Activated B cell treated with CpG ODN at 0.5 μM for 24 hours (primary cell): ENCODE measurements at regions not wholly inside any gene's neighbourhood (a gene's known extent, or its start where the extent isn't known, plus 50 kb on each side); places are given as distances from the start of the nearest gene placed in this dataset.

Experiments
- ATAC-seq: fragments of 200-7000 bp; cut with Tn5 transposase; one replicate; pipeline ENCODE4 v1.10.0; 2021; ENCODE audit warnings: low read depth, mild to moderate bottlenecking, moderate library complexity
- CTCF ChIA-PET: fragments of 350-600 bp; sonication (Branson Sonifier 250); formaldehyde crosslinking; loops from one replicate; lab custom pipeline; 2021; ENCODE audit warnings: antibody characterized with exemption; lab: Charles Lee
- POLR2A ChIA-PET: fragments of 350-600 bp; sonication (Branson Sonifier 250); formaldehyde crosslinking; loops from one replicate; lab custom pipeline; 2021; ENCODE audit warnings: antibody characterized with exemption; lab: Charles Lee
- DNase-seq: peaks from one replicate; pipeline ENCODE4 v3.0.0; 2022
- H3K27ac Mint-ChIP-seq: one replicate; pipeline ENCODE4 v1.8.0; 2020; ENCODE audit warnings: mixed read lengths
- H3K27me3 Mint-ChIP-seq: one replicate; pipeline ENCODE4 v1.8.0; 2021; ENCODE audit warnings: mixed read lengths
- H3K36me3 Mint-ChIP-seq: one replicate; pipeline ENCODE4 v1.8.0; 2021; ENCODE audit warnings: low read depth, mixed read lengths
- H3K4me1 Mint-ChIP-seq: one replicate; pipeline ENCODE4 v1.8.0; 2021; ENCODE audit warnings: mixed read lengths
- H3K4me3 Mint-ChIP-seq: one replicate; pipeline ENCODE4 v1.8.0; 2020; ENCODE audit warnings: mild to moderate bottlenecking, mixed read lengths
- H3K9me3 Mint-ChIP-seq: one replicate; pipeline ENCODE4 v1.8.0; 2020; ENCODE audit warnings: mixed read lengths
- intact Hi-C: fragments of 100-400 bp; cut with micrococcal nuclease; formaldehyde crosslinking; loops from one replicate; pipeline ENCODE4 v1.15.1; 2024
- TF ChIP-seq, protein P1 (sequence below): fragments of 200-600 bp; IDR thresholded peaks from one replicate; pipeline ENCODE4 v1.8.0; 2022; ENCODE audit warnings: antibody characterized with exemption, mild to moderate bottlenecking

DNA sequence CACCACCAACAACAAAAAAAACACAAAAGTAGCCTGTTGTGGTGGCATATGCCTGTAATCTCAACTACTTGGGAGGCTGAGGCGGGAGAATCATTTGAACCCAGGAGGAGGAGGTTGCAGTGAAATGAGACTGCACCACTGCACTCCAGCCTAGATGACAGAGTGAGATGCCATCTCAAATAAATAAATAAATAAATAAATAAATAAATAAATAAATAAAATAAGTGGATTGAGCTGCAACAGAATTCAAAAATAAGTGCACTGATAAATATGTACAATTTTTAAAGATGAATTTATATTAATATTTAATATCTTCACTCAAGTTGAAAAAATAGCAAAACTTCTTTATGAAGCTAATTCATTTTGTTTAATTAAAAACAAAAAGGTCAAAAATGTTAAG is 259.6 kb downstream of the IRX2 start:
- no peak overlapping the region for H3K4me3 Mint-ChIP-seq
- intact Hi-C loops = no loop called here
- CTCF ChIA-PET = no interaction called here
- POLR2A ChIA-PET = no interaction called here
- no peaks in the 10 kb centered on the region for H3K36me3 Mint-ChIP-seq
- H3K4me1 Mint-ChIP-seq = no peaks in the 10 kb centered on the region
- H3K27ac Mint-ChIP-seq = no peak overlapping the region
- H3K9me3 Mint-ChIP-seq = peaks cover 5% of the 10 kb centered on the region
- no peaks in the 10 kb centered on the region for H3K27me3 Mint-ChIP-seq
- ATAC-seq (no peak), DNase-seq (no peak)
- TF ChIP-seq, protein P1, sequence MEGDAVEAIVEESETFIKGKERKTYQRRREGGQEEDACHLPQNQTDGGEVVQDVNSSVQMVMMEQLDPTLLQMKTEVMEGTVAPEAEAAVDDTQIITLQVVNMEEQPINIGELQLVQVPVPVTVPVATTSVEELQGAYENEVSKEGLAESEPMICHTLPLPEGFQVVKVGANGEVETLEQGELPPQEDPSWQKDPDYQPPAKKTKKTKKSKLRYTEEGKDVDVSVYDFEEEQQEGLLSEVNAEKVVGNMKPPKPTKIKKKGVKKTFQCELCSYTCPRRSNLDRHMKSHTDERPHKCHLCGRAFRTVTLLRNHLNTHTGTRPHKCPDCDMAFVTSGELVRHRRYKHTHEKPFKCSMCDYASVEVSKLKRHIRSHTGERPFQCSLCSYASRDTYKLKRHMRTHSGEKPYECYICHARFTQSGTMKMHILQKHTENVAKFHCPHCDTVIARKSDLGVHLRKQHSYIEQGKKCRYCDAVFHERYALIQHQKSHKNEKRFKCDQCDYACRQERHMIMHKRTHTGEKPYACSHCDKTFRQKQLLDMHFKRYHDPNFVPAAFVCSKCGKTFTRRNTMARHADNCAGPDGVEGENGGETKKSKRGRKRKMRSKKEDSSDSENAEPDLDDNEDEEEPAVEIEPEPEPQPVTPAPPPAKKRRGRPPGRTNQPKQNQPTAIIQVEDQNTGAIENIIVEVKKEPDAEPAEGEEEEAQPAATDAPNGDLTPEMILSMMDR = no peak

DNA sequence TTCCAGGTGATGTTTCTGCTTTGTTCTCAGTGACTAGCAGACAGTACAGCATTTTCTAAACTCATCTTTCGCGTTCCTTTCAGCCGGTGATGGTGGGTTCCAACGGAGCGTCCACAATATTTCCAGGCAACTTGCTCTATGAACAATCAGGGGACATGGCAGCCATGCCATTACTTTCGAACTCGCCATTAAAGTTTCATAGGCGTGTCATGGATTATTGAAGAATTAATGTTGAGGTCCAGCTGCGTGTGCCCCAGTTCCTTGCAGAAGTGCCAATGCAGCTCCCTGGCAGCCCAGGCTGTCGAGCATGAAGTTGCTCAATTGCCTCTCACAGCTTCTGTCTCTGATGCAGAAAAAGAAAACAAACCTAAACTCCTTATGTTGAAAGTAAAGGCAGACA is 262.2 kb downstream of the IRX2 start:
- H3K27ac Mint-ChIP-seq = no peak overlapping the region
- peaks cover 3% of the 10 kb centered on the region for H3K9me3 Mint-ChIP-seq
- no peaks in the 10 kb centered on the region for H3K4me1 Mint-ChIP-seq
- ATAC-seq = no peak
- intact Hi-C loops = no loop called here
- H3K36me3 Mint-ChIP-seq = no peaks in the 10 kb centered on the region
- TF ChIP-seq, protein P1 = no peak
- no peak for DNase-seq
- H3K4me3 Mint-ChIP-seq = no peak overlapping the region
- H3K27me3 Mint-ChIP-seq = no peaks in the 10 kb centered on the region
- ChIA-PET POLR2A (no interaction called here), CTCF (no interaction called here)

DNA sequence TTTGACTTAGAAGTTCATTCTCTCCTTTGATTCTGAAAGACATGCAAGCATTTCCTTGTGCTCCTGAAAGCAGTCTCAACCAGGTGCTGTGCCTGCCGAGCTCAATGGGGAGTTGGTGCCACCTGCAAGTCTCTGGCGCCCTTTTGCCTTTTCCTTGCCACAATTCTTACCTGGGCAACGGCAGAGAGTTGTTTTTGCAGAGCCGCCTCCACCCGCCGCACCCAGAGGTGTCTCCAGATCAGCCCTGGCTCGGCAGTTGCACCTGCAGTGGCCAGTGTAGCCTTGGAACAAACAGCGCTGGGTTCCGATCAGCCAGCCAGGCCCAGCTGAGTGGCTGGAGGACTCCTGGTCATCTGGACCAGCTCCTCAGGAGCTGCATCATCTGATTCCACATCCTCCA is 262.9 kb downstream of the IRX2 start:
- no peak overlapping the region for H3K27ac Mint-ChIP-seq
- H3K36me3 Mint-ChIP-seq = no peaks in the 10 kb centered on the region
- ATAC-seq = no peak
- no peaks in the 10 kb centered on the region for H3K4me1 Mint-ChIP-seq
- peaks cover 3% of the 10 kb centered on the region for H3K9me3 Mint-ChIP-seq
- no peaks in the 10 kb centered on the region for H3K27me3 Mint-ChIP-seq
- CTCF ChIA-PET = no interaction called here
- TF ChIP-seq, protein P1 = no peak
- no peak overlapping the region for H3K4me3 Mint-ChIP-seq
- intact Hi-C loops = no loop called here
- no peak for DNase-seq
- POLR2A ChIA-PET = no interaction called here

DNA sequence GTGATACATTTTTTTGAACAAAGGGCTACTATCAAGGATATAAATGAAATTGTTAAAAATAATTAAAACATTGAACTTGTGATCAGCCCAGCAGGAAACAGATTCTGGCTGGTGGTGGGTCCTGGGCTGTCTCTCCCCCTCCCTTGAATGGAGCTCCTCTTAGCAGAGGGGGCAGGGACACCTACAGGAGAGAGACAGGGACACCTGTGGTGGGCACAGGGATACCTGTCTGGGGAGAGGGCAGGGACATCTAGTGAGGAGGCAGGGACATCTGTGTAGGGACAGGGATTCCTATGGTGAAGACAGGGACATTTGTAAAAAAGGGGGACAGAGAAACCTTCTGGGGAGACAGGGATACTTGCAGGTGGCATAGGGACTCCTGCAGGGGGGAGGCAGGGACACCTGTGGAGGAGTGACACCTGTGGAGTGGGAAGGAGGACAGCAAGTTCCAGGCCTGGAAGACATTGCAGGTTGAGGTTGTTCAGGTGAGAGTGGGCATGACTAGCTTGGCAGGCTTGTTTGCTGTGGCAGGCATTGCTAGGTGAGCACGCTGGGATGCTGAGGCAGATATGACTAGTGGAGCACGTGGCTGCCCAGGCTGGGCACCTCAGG is 264.2 kb downstream of the IRX2 start:
- intact Hi-C loops = no loop called here
- Mint-ChIP-seq H3K27me3 (no peaks in the 10 kb centered on the region), H3K9me3 (peaks cover 6% of the 10 kb centered on the region), H3K36me3 (no peaks in the 10 kb centered on the region), H3K27ac (no peak overlapping the region), H3K4me1 (no peaks in the 10 kb centered on the region), H3K4me3 (no peak overlapping the region)
- DNase-seq (no peak), ATAC-seq (no peak)
- TF ChIP-seq, protein P1 = no peak
- POLR2A ChIA-PET = no interaction called here
- CTCF ChIA-PET = no interaction called here

DNA sequence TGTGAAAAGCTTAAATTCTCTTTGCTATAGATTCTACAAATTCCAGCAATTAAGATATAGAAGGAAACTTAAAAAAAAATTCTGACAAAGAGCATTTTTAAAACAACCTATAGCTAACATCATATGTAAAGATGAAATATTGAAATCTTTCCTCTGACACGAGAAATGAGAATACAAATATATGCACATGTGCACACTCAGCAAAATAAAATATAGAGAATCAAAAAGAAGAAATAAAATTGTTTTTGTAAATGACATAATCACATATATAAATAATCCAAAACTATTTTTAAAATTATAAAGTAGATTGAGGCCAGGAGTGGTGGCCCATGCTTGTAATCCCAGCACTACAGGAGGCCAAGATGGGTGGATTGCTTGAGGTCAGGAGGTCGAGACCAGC is 265.1 kb downstream of the IRX2 start:
- ChIA-PET CTCF (no interaction called here), POLR2A (no interaction called here)
- H3K4me1 Mint-ChIP-seq = no peaks in the 10 kb centered on the region
- no peak overlapping the region for H3K4me3 Mint-ChIP-seq
- no peak for ATAC-seq
- no peak overlapping the region for H3K27ac Mint-ChIP-seq
- intact Hi-C loops = no loop called here
- H3K9me3 Mint-ChIP-seq = peaks cover 13% of the 10 kb centered on the region
- H3K36me3 Mint-ChIP-seq = no peaks in the 10 kb centered on the region
- no peaks in the 10 kb centered on the region for H3K27me3 Mint-ChIP-seq
- TF ChIP-seq, protein P1 = no peak
- no peak for DNase-seq
